HUES64 (cell line): ENCODE measurements at regions not wholly inside any gene's neighbourhood (a gene's known extent, or its start where the extent isn't known, plus 50 kb on each side); places are given as distances from the start of the nearest gene placed in this dataset.

ENCODE experiments used
- H3K27ac ChIP-seq: 2 replicates; pipeline ENCODE4 v1.7.0; 2013; ENCODE audit warnings: low read depth, low read length, inconsistent platforms
- H3K27me3 ChIP-seq: 2 replicates; pipeline ENCODE4 v1.6.1; 2013; ENCODE audit warnings: mild to moderate bottlenecking, low read length; ENCODE audit not compliant: insufficient read depth
- H3K36me3 ChIP-seq: 2 replicates; pipeline ENCODE4 v1.6.1; 2013; ENCODE audit warnings: mild to moderate bottlenecking, low read length; ENCODE audit not compliant: insufficient read depth
- H3K4me1 ChIP-seq: 2 replicates; pipeline ENCODE4 v1.6.1; 2013; ENCODE audit warnings: mild to moderate bottlenecking, low read length, moderate library complexity; ENCODE audit not compliant: insufficient read depth
- H3K4me3 ChIP-seq: 2 replicates; pipeline ENCODE4 v1.5.1; 2013; ENCODE audit warnings: mild to moderate bottlenecking, low read length, moderate library complexity
- H3K9ac ChIP-seq: 2 replicates; pipeline ENCODE4 v1.6.1; 2013; ENCODE audit warnings: mild to moderate bottlenecking, low read depth, low read length
- H3K9me3 ChIP-seq: 2 replicates; pipeline ENCODE4 v1.6.1; 2013; ENCODE audit warnings: low read depth, low read length; ENCODE audit not compliant: insufficient read depth
- WGBS: fragments of 150-250, 120-280 bp; methylation state at CpG from one replicate; pipeline ENCODE4 v1.1.7; 2013; ENCODE audit warnings: missing lambda C conversion rate; 5-methylcytosine and 5-hydroxymethylcytosine counted together

DNA sequence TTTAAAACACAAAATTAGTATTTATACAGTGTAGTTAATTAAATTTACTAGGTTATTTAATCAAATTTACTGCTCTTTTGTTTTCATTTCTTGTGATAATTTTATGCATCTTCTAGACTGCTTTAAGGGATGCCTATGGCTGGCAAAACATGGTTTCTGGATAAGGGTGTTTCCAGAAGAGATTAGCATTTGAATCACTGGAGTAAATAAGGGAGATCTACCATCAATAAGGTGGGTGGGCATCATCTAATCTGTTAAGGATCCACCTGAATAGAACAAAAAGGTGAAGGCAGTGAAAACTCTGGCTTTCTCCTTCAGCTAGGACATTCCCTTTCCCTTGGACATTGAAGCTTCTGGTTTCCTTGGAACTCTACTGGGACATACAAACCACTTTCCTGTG lies 146.2 kb upstream of the LAMA2 start:
- no peak overlapping the region for H3K9ac ChIP-seq
- no peak overlapping the region for H3K27ac ChIP-seq

GRCh38 chr6:128731249-128732165 lies 151.4 kb upstream of the LAMA2 start:
- no peaks in the 10 kb centered on the region for H3K36me3 ChIP-seq
- H3K4me1 ChIP-seq: peaks cover 17% of the 10 kb centered on the region
- WGBS: 75% methylated on average over 2 of the region's 2 CpGs
- no peak overlapping the region for H3K4me3 ChIP-seq
- H3K9ac ChIP-seq: no peak overlapping the region
- no peaks in the 10 kb centered on the region for H3K9me3 ChIP-seq
- H3K27me3 ChIP-seq: no peaks in the 10 kb centered on the region
- no peak overlapping the region for H3K27ac ChIP-seq

More for the DNA sequence above, 146.2 kb upstream of the LAMA2 start:
- H3K4me1 ChIP-seq: peaks cover 14% of the 10 kb centered on the region
- H3K36me3 ChIP-seq: no peaks in the 10 kb centered on the region
- no peaks in the 10 kb centered on the region for H3K27me3 ChIP-seq
- H3K9me3 ChIP-seq: peaks cover 7% of the 10 kb centered on the region; the same call in 1 of the 2 replicates
- H3K4me3 ChIP-seq: no peak overlapping the region

DNA sequence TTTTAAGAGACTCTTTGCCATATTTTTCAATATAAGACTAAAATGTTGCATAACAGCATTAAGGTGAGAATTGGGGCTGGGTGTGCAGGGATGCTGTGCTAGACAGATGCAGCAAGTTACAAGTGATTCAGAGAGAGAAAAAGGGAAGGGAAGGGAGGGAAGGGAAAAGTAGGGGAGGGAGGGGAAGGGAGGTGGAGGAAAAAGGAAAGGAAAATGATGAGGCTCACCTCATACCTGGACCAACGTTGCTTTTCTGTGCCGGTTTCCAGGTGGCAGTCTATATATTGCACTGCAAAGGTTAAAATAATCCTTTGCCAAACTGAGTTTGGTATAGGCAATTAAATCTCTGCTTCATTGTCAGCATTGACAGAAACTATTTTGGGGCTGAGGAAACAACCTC lies 155.4 kb upstream of the LAMA2 start:
- Histone ChIP-seq H3K27me3 (no peaks in the 10 kb centered on the region), H3K9me3 (no peaks in the 10 kb centered on the region), H3K27ac (no peak overlapping the region), H3K4me1 (peaks cover 32% of the 10 kb centered on the region), H3K36me3 (no peaks in the 10 kb centered on the region), H3K9ac (no peak overlapping the region), H3K4me3 (no peak overlapping the region)
- WGBS: 95% methylated on average over 2 of the region's 2 CpGs

- no peak overlapping the region for H3K27ac ChIP-seq
- WGBS: 0% methylated on average over 1 of the region's 3 CpGs
These were observed 157.4 kb upstream of the LAMA2 start for GRCh38 chr6:128725271-128726233.

DNA sequence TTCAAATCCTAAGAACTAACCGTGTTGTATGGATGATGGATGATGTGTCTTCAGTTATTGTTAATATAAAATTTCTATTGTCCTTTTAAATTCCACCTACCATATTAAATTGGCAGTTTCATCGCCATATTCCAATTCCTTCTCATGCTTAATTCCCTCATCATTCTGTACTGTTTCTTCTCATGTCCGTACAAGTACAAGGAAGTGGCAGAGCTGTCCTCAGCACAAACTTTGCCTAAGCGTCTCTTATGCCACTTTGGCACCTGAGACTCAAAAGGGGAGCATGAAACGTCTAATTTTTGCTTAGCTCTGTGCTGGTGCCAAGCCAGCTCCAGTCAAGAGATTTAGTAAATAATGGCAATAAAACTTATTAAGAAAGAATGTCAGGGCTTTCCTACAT lies 158.2 kb upstream of the LAMA2 start:
- peaks cover 54% of the 10 kb centered on the region for H3K4me1 ChIP-seq
- H3K27me3 ChIP-seq: no peaks in the 10 kb centered on the region
- no peaks in the 10 kb centered on the region for H3K36me3 ChIP-seq
- 89% methylated on average over 4 of the region's 5 CpGs for WGBS
- no peaks in the 10 kb centered on the region for H3K9me3 ChIP-seq
- H3K4me3 ChIP-seq: no peak overlapping the region
- no peak overlapping the region; the same call in 1 of the 2 replicates for H3K27ac ChIP-seq
- H3K9ac ChIP-seq: no peak overlapping the region

More at GRCh38 chr6:128725271-128726233, 157.4 kb upstream of the LAMA2 start:
- no peak overlapping the region for H3K9ac ChIP-seq
- no peaks in the 10 kb centered on the region for H3K27me3 ChIP-seq
- H3K36me3 ChIP-seq: no peaks in the 10 kb centered on the region
- H3K4me1 ChIP-seq: peaks cover 46% of the 10 kb centered on the region
- H3K4me3 ChIP-seq: no peak overlapping the region
- H3K9me3 ChIP-seq: no peaks in the 10 kb centered on the region

GRCh38 chr6:128723667-128724066 lies 159.3 kb upstream of the LAMA2 start:
- Histone ChIP-seq H3K27ac (peak overlapping the region; percentile 66; the same call in 1 of the 2 replicates), H3K9me3 (no peaks in the 10 kb centered on the region), H3K27me3 (no peaks in the 10 kb centered on the region), H3K4me3 (peak overlapping the region; percentile 14; the same call in 1 of the 2 replicates), H3K36me3 (no peaks in the 10 kb centered on the region), H3K4me1 (peaks cover 57% of the 10 kb centered on the region), H3K9ac (no peak overlapping the region)
- WGBS: 10% methylated on average over 2 of the region's 2 CpGs

GRCh38 chr6:128720891-128721290 lies 162.0 kb upstream of the LAMA2 start:
- no peak overlapping the region for H3K4me3 ChIP-seq
- no peaks in the 10 kb centered on the region for H3K36me3 ChIP-seq
- H3K4me1 ChIP-seq: peaks cover 57% of the 10 kb centered on the region
- no peak overlapping the region for H3K9ac ChIP-seq
- 17% methylated on average over 2 of the region's 2 CpGs for WGBS
- no peaks in the 10 kb centered on the region for H3K27me3 ChIP-seq
- peak overlapping the region; percentile 52; the same call in 1 of the 2 replicates for H3K27ac ChIP-seq
- no peaks in the 10 kb centered on the region for H3K9me3 ChIP-seq

DNA sequence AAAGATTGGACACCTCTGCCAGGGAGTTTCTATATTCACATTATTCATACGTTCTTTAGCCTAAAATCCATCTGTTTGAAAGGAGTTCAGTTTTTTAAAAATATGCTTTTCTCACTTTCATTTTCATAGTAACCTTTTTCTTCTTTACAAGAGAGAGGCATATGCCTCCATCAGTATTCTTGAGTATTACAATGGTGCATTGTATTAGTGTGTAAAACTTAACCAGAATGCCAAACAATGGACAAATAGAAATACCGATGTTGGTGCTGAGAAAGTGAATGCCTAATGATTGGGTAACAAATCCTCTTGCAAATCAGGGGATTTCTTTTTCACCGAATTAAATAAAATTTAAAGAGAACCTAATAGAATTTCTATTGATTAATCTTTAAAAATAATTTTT lies 163.2 kb upstream of the LAMA2 start:
- no peaks in the 10 kb centered on the region for H3K36me3 ChIP-seq
- H3K9me3 ChIP-seq: no peaks in the 10 kb centered on the region
- no CpG with 5 or more reads among the region's 3 CpGs for WGBS
- H3K4me3 ChIP-seq: no peak overlapping the region
- H3K27me3 ChIP-seq: no peaks in the 10 kb centered on the region
- H3K4me1 ChIP-seq: peaks cover 51% of the 10 kb centered on the region
- H3K9ac ChIP-seq: no peak overlapping the region
- no peak overlapping the region for H3K27ac ChIP-seq

GRCh38 chr6:128713461-128713860 lies 169.5 kb upstream of the LAMA2 start:
- Histone ChIP-seq H3K36me3 (no peaks in the 10 kb centered on the region), H3K27me3 (no peaks in the 10 kb centered on the region), H3K4me1 (no peaks in the 10 kb centered on the region), H3K27ac (no peak overlapping the region), H3K9me3 (no peaks in the 10 kb centered on the region), H3K4me3 (no peak overlapping the region), H3K9ac (no peak overlapping the region)
- WGBS: 64% methylated on average over 1 of the region's 2 CpGs

DNA sequence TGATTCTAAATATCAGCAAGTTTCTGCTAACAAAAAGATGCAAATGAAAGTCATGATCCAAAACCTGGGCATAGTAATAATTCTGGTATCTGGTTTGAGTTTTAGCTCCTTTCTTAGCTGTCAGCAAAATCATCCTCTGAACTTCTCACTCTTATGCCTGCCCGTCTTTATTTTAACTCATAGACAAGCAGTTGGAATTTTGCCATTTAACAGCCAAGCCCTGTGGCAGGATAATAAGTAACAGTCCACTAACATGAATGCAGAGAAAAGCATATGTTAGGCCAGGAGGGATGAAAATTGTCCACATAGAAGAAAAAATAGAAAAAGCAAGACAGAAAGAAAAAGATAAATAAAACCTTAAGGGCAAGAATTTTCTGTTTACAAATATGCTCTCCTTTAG lies 170.0 kb upstream of the LAMA2 start:
- Histone ChIP-seq H3K9ac (no peak overlapping the region), H3K36me3 (no peaks in the 10 kb centered on the region), H3K27ac (no peak overlapping the region), H3K9me3 (no peaks in the 10 kb centered on the region), H3K4me1 (no peaks in the 10 kb centered on the region), H3K27me3 (no peaks in the 10 kb centered on the region), H3K4me3 (no peak overlapping the region)
- WGBS: 93% methylated on average over 1 of the region's 1 CpG

GRCh38 chr6:128711149-128711548 lies 171.8 kb upstream of the LAMA2 start:
- 92% methylated on average over 2 of the region's 3 CpGs for WGBS
- no peaks in the 10 kb centered on the region for H3K27me3 ChIP-seq

More at GRCh38 chr6:128711149-128711548, 171.8 kb upstream of the LAMA2 start:
- H3K4me3 ChIP-seq: no peak overlapping the region
- no peaks in the 10 kb centered on the region for H3K9me3 ChIP-seq
- no peak overlapping the region for H3K9ac ChIP-seq
- H3K4me1 ChIP-seq: no peaks in the 10 kb centered on the region
- no peaks in the 10 kb centered on the region for H3K36me3 ChIP-seq
- H3K27ac ChIP-seq: no peak overlapping the region
